Duodenal mucosa (tissue), 2 donors: ENCODE measurements at regions not wholly inside any gene's neighbourhood (a gene's known extent, or its start where the extent isn't known, plus 50 kb on each side); places are given as distances from the start of the nearest gene placed in this dataset.
"Not testable (repeated sequence)": the region's sequence is repeated elsewhere in the genome, so short reads cannot be mapped to it uniquely, and the experiment has no call there.

Experiments
- H3K27ac ChIP-seq: one replicate; pipeline ENCODE4 v1.7.0; 2013; ENCODE audit warnings: low read depth, low read length
- H3K27me3 ChIP-seq, 2 donors: one replicate each; pipeline ENCODE4 v1.7.0; 2013; ENCODE audit warnings: low read length in 2 of 2, control low read depth in 1 of 2; ENCODE audit not compliant: insufficient read depth in 2 of 2, control insufficient read depth in 1 of 2
- H3K36me3 ChIP-seq, 2 donors: one replicate each; pipeline ENCODE4 v1.7.0; 2013; ENCODE audit warnings: low read length in 2 of 2, control low read depth in 1 of 2; ENCODE audit not compliant: insufficient read depth in 2 of 2, control insufficient read depth in 1 of 2
- H3K4me1 ChIP-seq, 2 donors: one replicate each; pipeline ENCODE4 v1.7.0; 2013; ENCODE audit warnings: low read length in 2 of 2, control low read depth in 1 of 2; ENCODE audit not compliant: insufficient read depth in 2 of 2, control insufficient read depth in 1 of 2
- H3K4me3 ChIP-seq, 2 donors: one replicate each; pipeline ENCODE4 v1.7.0; 2013; ENCODE audit warnings: low read length in 2 of 2, low read depth in 1 of 2
- H3K9ac ChIP-seq, 2 donors: one replicate each; pipeline ENCODE4 v1.7.0; 2013; ENCODE audit warnings: low read length in 2 of 2, low read depth in 1 of 2
- H3K9me3 ChIP-seq, 2 donors: one replicate each; pipeline ENCODE4 v1.7.0; 2013; ENCODE audit warnings: low read length in 2 of 2, control low read depth in 1 of 2; ENCODE audit not compliant: control insufficient read depth in 1 of 2

DNA sequence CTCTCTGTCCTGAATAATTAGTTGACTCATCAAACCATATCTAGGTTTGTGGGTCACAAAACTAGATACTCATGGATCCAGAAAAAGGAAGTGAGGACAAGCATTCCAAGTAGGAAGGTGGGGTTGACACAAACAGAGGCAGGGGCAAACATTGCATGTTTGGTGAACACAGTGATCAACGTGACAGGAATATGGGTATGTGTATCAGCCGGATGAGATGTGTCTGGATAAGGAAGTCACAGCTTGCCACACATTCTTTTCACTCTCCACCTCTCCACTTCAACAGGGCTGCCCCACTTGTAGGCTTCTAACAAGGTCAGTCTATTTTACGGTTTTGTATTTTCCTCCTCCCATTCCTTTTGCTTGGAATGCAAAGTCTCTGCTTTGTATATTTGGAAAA lies 319.0 kb downstream of the CYRIA start:
- no peaks in the 10 kb centered on the region for H3K36me3 ChIP-seq
- no peaks in the 10 kb centered on the region for H3K9me3 ChIP-seq
- H3K27ac ChIP-seq, result no peak overlapping the region
- H3K4me3 ChIP-seq, result no peak overlapping the region
- no peaks in the 10 kb centered on the region for H3K27me3 ChIP-seq
- H3K9ac ChIP-seq, result no peak overlapping the region
- H3K4me1 ChIP-seq, result no peaks in the 10 kb centered on the region

DNA sequence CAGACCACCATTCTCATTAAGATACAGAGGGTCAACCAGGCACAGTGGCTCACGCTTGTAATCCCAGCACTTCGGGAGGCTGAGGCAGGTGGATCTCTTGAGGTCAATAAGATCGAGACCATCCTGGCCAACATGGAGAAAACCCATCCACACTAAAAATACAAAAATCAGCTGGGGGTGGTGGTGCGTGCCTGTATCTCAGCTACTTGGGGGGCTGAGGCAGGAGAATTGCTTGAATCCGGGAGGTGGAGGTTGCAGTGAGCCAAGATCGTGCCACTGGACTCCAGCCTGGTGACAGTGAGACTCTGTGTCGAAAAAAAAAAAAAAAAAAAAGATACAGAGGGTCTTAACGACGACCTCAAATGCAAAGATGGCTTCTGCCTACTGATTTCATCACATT lies 320.4 kb downstream of the CYRIA start:
- not testable (repeated sequence) for H3K4me1 ChIP-seq, H3K9me3 ChIP-seq, H3K27ac ChIP-seq, H3K4me3 ChIP-seq, H3K9ac ChIP-seq, H3K27me3 ChIP-seq, H3K36me3 ChIP-seq

DNA sequence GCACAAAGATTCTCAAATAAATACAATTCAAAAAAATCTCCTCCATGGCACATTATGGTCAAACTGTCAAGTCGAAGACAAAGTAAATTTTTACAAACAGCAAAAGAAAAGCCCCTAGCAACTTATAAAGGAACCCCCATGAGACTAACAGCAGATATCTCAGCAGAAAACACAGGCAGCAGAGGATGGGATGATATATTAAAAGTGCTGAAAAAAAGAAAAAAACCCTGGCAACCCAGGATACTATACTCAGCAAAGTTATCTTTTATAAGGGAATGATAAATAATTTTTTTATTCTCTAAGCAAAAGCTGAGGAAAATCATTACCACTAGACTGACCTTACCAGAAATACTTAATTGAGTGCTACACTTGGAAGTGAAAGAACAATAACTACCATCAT lies 326.4 kb downstream of the CYRIA start:
- H3K4me1 ChIP-seq, result no peaks in the 10 kb centered on the region

DNA sequence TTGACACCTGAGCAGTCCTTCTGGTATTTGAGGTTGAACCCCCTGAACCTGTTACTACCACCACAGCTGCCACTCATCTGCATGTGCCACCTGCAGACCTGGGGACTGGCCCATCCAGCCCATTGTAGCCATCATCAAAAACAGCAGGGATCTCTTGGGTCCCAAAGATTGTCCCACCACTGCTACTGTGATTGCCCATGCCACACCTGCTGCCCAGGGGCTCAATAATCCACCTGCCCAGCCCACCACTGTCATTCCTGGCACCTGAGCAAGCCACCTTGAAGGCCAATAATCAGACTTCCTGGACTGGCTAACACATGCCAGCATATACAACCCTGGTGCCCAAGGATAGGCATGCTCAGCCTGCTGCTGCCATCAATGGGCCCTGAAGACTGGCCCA lies 327.6 kb downstream of the CYRIA start:
- H3K4me3 ChIP-seq, result no peak overlapping the region
- no peak overlapping the region for H3K27ac ChIP-seq
- H3K9me3 ChIP-seq, result no peaks in the 10 kb centered on the region

More for the DNA sequence above, 326.4 kb downstream of the CYRIA start:
- Histone ChIP-seq H3K27ac (no peak overlapping the region), H3K9ac (no peak overlapping the region), H3K36me3 (no peaks in the 10 kb centered on the region), H3K27me3 (no peaks in the 10 kb centered on the region), H3K9me3 (no peaks in the 10 kb centered on the region), H3K4me3 (no peak overlapping the region)

DNA sequence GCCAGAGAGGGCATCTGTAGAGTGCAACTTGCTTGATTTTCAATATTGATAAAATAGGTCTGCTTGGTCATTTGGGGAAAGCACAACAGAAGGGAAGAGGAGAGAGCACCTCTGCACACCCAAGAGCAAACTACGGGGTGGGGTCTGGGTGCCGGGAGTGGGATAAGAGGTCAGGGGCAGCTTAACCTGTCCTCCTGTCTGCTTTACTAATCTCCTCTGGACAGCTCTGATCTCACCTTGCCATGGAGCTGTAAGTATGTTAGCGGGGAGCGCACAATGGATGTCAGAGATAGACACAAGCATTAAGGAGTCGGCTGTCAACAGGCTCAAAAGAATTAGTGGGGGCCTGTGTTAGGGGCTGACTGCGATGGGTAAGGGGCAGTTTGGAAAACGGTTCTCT lies 328.7 kb downstream of the CYRIA start:
- Histone ChIP-seq H3K9ac (no peak overlapping the region), H3K4me3 (no peak overlapping the region), H3K4me1 (no peaks in the 10 kb centered on the region), H3K27me3 (no peaks in the 10 kb centered on the region), H3K9me3 (no peaks in the 10 kb centered on the region), H3K36me3 (no peaks in the 10 kb centered on the region), H3K27ac (no peak overlapping the region)

More for the DNA sequence above, 327.6 kb downstream of the CYRIA start:
- H3K4me1 ChIP-seq, result no peaks in the 10 kb centered on the region
- H3K27me3 ChIP-seq, result no peaks in the 10 kb centered on the region
- no peak overlapping the region for H3K9ac ChIP-seq
- no peaks in the 10 kb centered on the region for H3K36me3 ChIP-seq

DNA sequence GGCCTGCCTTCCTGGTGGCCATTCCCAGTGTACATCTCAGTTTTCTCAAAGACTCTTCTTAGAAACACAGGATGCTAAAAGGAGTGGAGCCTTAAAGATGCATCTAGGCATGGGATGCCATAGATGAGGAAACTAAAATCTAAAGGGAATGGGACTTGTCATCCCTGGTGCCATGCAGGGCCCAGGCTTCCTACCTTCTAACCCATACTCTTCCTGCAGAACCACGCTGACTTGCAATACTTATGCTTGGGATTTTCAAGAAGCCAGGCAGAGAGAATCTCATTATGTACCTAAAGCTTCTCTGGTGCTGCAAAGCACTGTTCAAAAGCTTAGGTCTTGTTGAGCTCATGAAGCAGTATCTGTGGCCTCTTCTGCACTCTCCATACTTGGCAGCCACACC lies 329.1 kb downstream of the CYRIA start:
- no peak overlapping the region for H3K27ac ChIP-seq
- no peaks in the 10 kb centered on the region for H3K9me3 ChIP-seq
- H3K9ac ChIP-seq, result no peak overlapping the region
- H3K4me3 ChIP-seq, result no peak overlapping the region
- H3K36me3 ChIP-seq, result no peaks in the 10 kb centered on the region
- no peaks in the 10 kb centered on the region for H3K4me1 ChIP-seq
- no peaks in the 10 kb centered on the region for H3K27me3 ChIP-seq

DNA sequence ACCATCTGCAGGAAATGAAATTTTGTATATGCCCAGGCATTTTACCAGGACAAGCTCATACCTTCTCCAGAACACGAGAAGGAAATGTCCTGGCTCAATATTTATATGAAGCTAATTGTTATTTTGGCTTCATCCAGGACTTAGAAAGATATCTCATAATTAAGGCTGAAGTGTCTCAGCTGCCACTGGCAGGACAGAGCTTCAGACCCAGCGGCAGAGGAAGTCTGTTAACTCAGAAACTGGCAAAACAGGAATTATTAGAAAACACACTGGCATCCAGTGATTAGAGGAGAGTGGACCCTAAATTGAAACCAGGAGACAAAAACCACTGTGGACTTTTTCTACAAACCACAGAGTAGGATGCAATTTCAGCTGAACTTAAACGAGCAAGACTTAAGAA lies 329.7 kb downstream of the CYRIA start:
- Histone ChIP-seq H3K9ac (no peak overlapping the region), H3K27me3 (no peaks in the 10 kb centered on the region), H3K36me3 (no peaks in the 10 kb centered on the region), H3K4me3 (no peak overlapping the region), H3K27ac (no peak overlapping the region), H3K4me1 (no peaks in the 10 kb centered on the region), H3K9me3 (no peaks in the 10 kb centered on the region)

DNA sequence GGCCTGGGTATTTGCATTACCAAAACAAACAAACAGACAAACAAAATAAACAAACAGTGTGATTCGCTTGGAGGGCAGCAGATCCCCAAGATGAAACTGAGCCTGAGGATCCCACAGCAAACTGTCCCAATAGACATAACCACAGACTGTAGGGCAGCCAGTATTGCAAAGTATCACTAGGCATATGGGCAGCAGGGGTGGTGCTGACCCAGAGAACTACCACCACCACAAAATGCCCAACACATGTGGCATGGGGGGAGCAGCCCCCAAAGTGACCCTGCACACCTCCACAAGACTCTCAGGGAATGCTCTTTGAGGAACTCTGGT lies 330.1 kb downstream of the CYRIA start:
- Histone ChIP-seq H3K27me3 (no peaks in the 10 kb centered on the region), H3K9me3 (no peaks in the 10 kb centered on the region), H3K27ac (no peak overlapping the region), H3K4me3 (no peak overlapping the region), H3K36me3 (no peaks in the 10 kb centered on the region), H3K4me1 (no peaks in the 10 kb centered on the region), H3K9ac (no peak overlapping the region)

DNA sequence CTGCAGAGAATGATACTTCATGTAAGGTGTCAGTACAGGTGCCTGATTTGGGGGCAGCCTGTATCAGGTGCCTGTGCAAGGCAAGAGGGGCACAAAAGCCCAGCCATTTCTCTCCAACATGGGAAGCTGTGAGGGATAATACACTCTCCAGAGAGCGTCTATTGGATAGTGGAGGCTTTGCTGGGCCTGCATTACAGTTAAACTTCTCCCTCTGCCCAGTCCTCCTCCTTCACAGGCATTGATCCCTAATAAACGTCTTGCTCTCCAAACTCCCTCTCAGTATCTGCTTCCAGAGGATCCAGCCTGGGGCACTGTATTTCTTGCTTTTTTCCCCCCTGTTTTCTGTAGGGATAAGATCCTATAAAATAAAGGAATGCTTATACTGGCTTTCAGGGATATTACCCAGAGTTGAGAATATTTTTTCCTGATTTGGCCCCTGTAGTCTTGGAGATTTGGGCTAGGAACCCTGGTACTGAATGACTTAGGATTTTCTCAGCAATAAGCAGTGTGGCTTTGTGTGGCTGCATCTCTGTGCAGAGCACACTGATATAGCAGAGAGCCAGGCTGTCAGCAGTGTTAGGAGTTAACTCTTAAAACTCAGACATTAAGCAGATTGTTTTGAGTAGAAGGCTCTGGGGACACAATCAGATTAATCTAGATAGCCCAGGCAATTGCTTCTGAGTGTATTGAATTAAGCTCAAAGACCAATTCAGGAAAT lies 330.6 kb downstream of the CYRIA start:
- no peaks in the 10 kb centered on the region for H3K9me3 ChIP-seq
- no peaks in the 10 kb centered on the region for H3K36me3 ChIP-seq
- H3K4me3 ChIP-seq, result no peak overlapping the region
- H3K27ac ChIP-seq, result no peak overlapping the region
- H3K4me1 ChIP-seq, result no peaks in the 10 kb centered on the region
- H3K27me3 ChIP-seq, result no peaks in the 10 kb centered on the region
- H3K9ac ChIP-seq, result no peak overlapping the region

DNA sequence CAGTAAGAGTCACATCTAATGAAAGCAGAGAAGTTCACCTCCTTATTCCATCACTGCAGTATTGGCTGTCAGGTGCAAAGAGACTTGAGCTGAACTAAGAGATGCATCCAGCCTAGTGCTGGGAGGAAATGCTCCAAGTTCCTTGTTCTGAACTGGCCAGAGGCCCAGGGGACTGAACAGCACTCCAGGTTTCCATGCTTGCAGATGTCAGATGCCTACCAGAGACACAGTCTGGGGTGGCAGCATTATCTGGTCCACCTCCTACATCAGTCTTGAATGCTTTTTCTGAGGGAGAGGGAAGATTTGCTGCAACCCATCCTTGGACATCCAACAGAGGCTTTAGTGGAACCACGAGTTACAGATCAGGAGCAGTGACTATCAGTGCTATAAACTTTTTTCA lies 331.3 kb downstream of the CYRIA start:
- Histone ChIP-seq H3K36me3 (no peaks in the 10 kb centered on the region), H3K9me3 (no peaks in the 10 kb centered on the region), H3K4me1 (no peaks in the 10 kb centered on the region), H3K9ac (no peak overlapping the region), H3K27ac (no peak overlapping the region), H3K27me3 (no peaks in the 10 kb centered on the region), H3K4me3 (no peak overlapping the region)

DNA sequence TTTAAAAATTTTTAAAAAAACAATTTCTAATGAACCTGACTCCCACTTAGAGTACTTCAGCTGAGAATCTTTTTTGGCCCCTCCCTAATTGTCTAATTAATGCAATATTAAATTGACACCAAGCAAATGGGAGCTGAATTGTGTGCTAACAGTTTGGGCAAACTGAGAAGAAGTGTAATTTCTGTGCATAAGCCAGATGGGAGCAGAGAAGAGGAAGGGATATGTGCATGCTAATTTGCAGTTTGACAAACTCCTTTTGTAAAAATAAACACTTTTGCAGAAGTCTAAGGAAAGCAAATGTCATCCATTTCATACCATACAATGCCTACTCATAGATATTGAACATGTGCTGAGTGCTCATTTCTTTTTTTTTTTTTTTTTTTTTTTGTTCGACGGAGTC lies 332.0 kb downstream of the CYRIA start:
- Histone ChIP-seq H3K27ac (no peak overlapping the region), H3K9me3 (no peaks in the 10 kb centered on the region), H3K36me3 (no peaks in the 10 kb centered on the region), H3K27me3 (no peaks in the 10 kb centered on the region), H3K4me3 (no peak overlapping the region), H3K4me1 (no peaks in the 10 kb centered on the region), H3K9ac (no peak overlapping the region)
